ENCODE measurements at regions not wholly inside any gene's neighbourhood (a gene's known extent, or its start where the extent isn't known, plus 50 kb on each side); places are given as distances from the start of the nearest gene placed in this dataset.

GRCh38 chr17:20938244-20938643, 104.6 kb downstream of the USP22 start:
- TF ChIP-seq CTCF (conservative IDR thresholded peaks at IDR 0.05; ENCODE audit: low read depth, low read length) (no peak), EZH2 (IDR thresholded peaks at IDR 0.05; ENCODE audit: low read length, unreplicated experiment) (no peak)
